Adipocyte (in vitro differentiated cells): ENCODE measurements at regions not wholly inside any gene's neighbourhood (a gene's known extent, or its start where the extent isn't known, plus 50 kb on each side); places are given as distances from the start of the nearest gene placed in this dataset.

Experiments
- DNase-seq: peaks from one replicate; pipeline ENCODE4 v3.0.0-alpha.2; 2015; ENCODE audit warnings: low read depth
- H3K27me3 ChIP-seq: replicated peaks from 2 replicates; pipeline ENCODE4 v1.7.0; 2013; ENCODE audit warnings: mild to moderate bottlenecking, low read length, moderate library complexity; ENCODE audit not compliant: control insufficient read depth, insufficient read depth
- H3K36me3 ChIP-seq: 2 replicates; pipeline ENCODE4 v1.7.0; 2013; ENCODE audit warnings: low read length, mild to moderate bottlenecking, moderate library complexity; ENCODE audit not compliant: control insufficient read depth, insufficient read depth, severe bottlenecking
- H3K4me1 ChIP-seq: 2 replicates; pipeline ENCODE4 v1.7.0; 2013; ENCODE audit warnings: mild to moderate bottlenecking, low read length, moderate library complexity; ENCODE audit not compliant: control insufficient read depth, insufficient read depth
- H3K4me3 ChIP-seq: 2 replicates; pipeline ENCODE4 v1.7.0; 2013; ENCODE audit warnings: mild to moderate bottlenecking, low read length, moderate library complexity
- H3K9ac ChIP-seq: 2 replicates; pipeline ENCODE4 v1.7.0; 2013; ENCODE audit warnings: mild to moderate bottlenecking, low read length, moderate library complexity
- H3K9me3 ChIP-seq: 2 replicates; pipeline ENCODE4 v1.7.0; 2013; ENCODE audit warnings: mild to moderate bottlenecking, low read length, moderate library complexity; ENCODE audit not compliant: control insufficient read depth

DNA sequence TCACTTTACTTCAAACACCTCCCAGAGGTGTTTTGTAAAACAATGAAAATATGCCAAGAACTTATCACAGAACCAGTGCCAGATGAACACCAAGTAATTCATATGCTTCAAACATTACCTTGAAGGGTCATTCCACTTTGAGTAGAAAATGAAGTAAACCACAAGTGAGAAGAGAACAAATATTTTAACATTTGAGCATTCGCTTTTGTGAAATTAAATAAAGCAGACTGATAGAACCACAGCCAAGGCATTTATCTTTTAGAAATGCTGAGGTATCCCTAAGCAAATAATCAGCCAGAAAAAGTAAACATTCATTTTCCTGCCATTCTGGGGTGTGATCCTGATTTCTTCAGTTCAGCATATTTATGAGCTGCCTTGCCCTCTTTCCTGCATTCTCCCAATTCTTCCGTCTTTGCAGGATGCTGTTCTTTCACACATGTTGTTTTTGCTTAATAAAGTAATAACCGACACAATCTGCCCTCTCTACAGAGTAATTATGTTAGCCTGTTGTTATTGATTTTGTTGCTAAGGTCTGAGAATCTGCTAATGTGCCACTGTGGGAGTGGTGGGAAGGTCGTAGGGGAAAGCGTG lies 235.6 kb upstream of the TGFBR2 start:
- Histone ChIP-seq H3K4me3 (no peak overlapping the region), H3K9me3 (no peaks in the 10 kb centered on the region), H3K4me1 (peaks cover 23% of the 10 kb centered on the region), H3K9ac (peak overlapping the region; percentile 16), H3K27me3 (no peaks in the 10 kb centered on the region), H3K36me3 (no peaks in the 10 kb centered on the region)
- DNase-seq = peak; percentile 58

- Histone ChIP-seq H3K36me3 (no peaks in the 10 kb centered on the region), H3K27me3 (no peaks in the 10 kb centered on the region), H3K9ac (no peak overlapping the region), H3K4me1 (peaks cover 23% of the 10 kb centered on the region), H3K4me3 (no peak overlapping the region), H3K9me3 (no peaks in the 10 kb centered on the region)
- no peak for DNase-seq
Observed at GRCh38 chr3:30372837-30373236, 233.6 kb upstream of the TGFBR2 start.

DNA sequence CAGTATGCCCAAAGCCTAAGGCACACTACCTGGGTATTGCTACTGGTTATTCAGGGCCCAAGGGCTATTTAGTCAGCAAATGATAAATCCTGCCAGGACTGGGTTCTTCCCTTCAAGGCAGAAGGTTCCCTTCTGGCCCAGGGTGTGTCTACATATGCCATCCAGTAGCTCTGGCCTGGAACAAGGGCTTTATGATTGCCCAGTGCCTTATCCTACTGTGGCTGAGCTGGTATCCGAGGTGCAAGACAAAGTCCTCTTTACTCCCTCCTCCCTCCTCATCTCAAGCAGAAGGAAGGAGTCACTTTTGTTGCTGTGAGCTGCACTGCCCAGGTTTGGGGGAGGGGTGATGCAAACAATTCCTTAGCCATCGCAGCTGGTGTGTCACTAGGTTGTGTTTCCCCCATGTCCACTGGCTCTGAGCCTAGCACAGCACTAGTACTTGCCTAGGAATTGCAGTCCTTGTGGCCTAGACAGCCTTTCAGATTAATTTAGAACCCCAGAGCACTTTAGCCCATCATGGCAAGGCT lies 221.8 kb upstream of the TGFBR2 start:
- Histone ChIP-seq H3K4me1 (no peaks in the 10 kb centered on the region), H3K4me3 (no peak overlapping the region), H3K27me3 (no peaks in the 10 kb centered on the region), H3K9ac (no peak overlapping the region), H3K36me3 (no peaks in the 10 kb centered on the region), H3K9me3 (no peaks in the 10 kb centered on the region)
- DNase-seq = no peak

- Histone ChIP-seq H3K36me3 (no peaks in the 10 kb centered on the region), H3K9me3 (no peaks in the 10 kb centered on the region), H3K4me3 (no peak overlapping the region), H3K4me1 (no peaks in the 10 kb centered on the region), H3K27me3 (no peaks in the 10 kb centered on the region), H3K9ac (no peak overlapping the region)
- no peak for DNase-seq
Observed at GRCh38 chr3:30393079-30393478, 213.3 kb upstream of the TGFBR2 start.

GRCh38 chr3:30397030-30397429 lies 209.4 kb upstream of the TGFBR2 start:
- Histone ChIP-seq H3K27me3 (no peaks in the 10 kb centered on the region), H3K4me3 (no peak overlapping the region), H3K36me3 (no peaks in the 10 kb centered on the region), H3K9me3 (no peaks in the 10 kb centered on the region), H3K9ac (no peak overlapping the region), H3K4me1 (no peaks in the 10 kb centered on the region)
- DNase-seq = no peak

DNA sequence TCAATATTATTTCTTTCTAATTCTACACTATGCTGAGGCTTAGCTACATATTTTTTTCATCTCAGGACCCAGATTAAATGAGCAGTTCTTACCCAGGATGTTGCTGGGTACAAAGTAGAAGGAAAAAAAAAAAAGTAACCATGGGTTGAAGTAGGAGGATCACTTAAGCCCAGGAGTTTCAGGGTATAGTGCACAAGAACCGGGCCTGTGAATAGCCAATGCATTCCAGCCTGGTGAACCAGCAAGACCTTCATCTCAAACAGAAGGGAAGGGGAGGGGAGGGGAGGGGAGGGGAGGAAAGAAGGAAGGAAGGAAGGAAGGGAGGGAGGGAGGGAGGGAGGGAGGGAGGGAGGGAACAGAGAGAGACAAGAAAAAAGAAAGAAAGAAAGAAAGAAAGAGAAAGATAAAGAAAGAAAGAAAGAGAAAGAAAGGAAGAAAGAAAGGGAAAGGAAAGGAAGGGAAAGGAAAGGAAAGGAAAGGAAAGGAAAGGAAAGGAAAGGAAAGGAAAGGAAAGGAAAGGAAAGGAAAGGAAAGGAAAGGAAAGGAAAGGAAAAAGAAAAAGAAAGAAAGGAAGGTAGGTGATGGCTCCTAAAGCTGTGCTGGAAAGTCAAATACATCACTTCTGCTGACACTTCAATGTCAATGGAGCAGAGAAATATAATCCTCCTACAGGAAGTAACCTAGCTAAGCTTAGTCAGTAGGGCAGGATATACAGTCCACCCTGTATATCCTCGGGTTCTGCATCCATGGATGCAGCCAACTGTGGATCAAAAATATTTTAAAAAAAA lies 206.8 kb upstream of the TGFBR2 start:
- no peak for DNase-seq
- no peak overlapping the region for H3K9ac ChIP-seq
- no peak overlapping the region for H3K4me3 ChIP-seq
- H3K9me3 ChIP-seq = no peaks in the 10 kb centered on the region
- peaks cover 3% of the 10 kb centered on the region for H3K4me1 ChIP-seq
- no peaks in the 10 kb centered on the region for H3K36me3 ChIP-seq
- H3K27me3 ChIP-seq = no peaks in the 10 kb centered on the region

DNA sequence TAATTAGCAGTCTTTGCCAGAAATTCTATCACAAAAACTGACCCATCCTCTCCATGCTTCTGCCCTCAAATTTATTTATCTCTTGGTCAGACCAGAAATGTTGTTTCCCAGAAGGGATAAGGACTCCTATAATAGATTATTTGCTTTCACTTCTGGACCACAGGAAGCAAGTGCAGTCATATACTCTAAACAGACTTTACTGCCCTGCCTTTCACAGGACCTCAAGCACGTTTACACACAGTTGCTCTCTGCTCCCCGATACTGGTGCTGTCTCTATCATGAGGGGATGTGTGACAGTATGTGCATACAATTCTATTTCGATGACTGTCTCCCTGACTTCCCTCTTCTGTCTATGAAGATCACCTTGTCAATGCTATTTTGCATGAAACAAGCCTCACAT lies 205.5 kb upstream of the TGFBR2 start:
- Histone ChIP-seq H3K4me1 (peaks cover 3% of the 10 kb centered on the region), H3K27me3 (no peaks in the 10 kb centered on the region), H3K9me3 (no peaks in the 10 kb centered on the region), H3K9ac (no peak overlapping the region), H3K36me3 (no peaks in the 10 kb centered on the region), H3K4me3 (no peak overlapping the region)
- no peak for DNase-seq

DNA sequence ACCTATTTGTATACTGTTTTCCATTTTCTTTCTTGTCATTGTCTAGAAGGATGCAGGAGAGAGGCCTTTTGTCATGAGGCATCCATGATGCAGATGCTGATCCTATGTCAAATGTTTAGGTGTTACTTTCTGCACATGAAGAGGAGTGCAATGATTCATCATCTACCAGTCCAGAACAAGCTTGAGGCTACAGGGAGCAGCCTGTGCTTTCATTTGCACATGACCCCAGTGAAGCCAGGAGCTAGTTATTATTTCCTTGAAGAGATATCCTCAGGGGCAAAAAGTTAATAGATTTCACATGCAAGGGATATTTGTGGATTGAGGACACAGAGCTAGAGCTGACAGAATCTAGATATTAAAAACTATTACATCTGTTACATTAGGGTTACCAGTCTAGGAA lies 204.4 kb upstream of the TGFBR2 start:
- H3K4me3 ChIP-seq = no peak overlapping the region
- H3K36me3 ChIP-seq = no peaks in the 10 kb centered on the region
- peak; percentile 28 for DNase-seq
- peaks cover 3% of the 10 kb centered on the region for H3K4me1 ChIP-seq
- H3K9me3 ChIP-seq = no peaks in the 10 kb centered on the region
- no peak overlapping the region for H3K9ac ChIP-seq
- no peaks in the 10 kb centered on the region for H3K27me3 ChIP-seq

DNA sequence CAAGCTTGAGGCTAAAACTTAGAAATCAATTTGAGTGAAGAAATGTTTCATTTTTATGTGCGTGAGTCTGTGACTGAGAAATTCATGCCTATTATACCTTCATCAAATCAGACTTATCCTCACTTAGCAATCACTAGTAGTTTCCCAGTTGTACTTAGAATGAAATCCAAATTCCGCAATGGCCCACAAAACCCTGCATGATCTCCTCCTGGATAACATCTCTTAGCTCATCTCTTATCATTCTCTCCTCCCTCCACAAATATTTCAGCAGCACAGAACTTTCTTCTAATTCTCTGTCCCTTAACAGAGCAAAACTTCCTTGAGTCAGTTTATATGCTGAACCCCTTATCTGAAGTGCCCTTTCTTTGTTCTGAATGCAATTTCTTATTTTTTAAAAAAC lies 198.8 kb upstream of the TGFBR2 start:
- Histone ChIP-seq H3K9me3 (no peaks in the 10 kb centered on the region), H3K27me3 (no peaks in the 10 kb centered on the region), H3K4me3 (no peak overlapping the region), H3K36me3 (no peaks in the 10 kb centered on the region), H3K9ac (no peak overlapping the region), H3K4me1 (no peaks in the 10 kb centered on the region)
- DNase-seq = no peak

DNA sequence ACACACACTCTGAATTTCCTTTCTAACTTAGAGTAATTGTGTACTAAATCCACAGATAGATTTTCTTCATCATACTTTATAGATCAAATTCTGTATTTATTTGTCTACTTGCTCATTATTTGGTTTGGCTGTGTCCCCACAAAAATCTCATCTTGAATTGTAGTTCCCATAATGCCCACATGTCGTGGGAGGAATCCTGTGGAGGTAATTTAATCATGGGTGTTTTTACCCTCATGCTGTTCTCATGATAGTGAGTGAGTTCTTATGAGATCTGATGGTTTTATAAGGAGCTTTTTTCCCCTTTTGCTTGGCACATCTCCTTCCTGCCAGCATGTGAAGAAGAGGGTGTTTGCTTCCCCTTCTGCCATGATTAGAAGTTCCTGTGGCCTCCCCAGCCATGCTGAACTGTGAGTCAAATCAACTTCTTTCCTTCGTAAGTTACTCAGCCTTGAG lies 198.3 kb upstream of the TGFBR2 start:
- DNase-seq = no peak
- Histone ChIP-seq H3K27me3 (no peaks in the 10 kb centered on the region), H3K36me3 (no peaks in the 10 kb centered on the region), H3K9me3 (no peaks in the 10 kb centered on the region), H3K9ac (no peak overlapping the region), H3K4me1 (no peaks in the 10 kb centered on the region), H3K4me3 (no peak overlapping the region)

GRCh38 chr3:30418443-30418842 lies 188.0 kb upstream of the TGFBR2 start:
- Histone ChIP-seq H3K4me3 (no peak overlapping the region), H3K36me3 (no peaks in the 10 kb centered on the region), H3K4me1 (peaks cover 30% of the 10 kb centered on the region), H3K9ac (no peak overlapping the region), H3K9me3 (no peaks in the 10 kb centered on the region), H3K27me3 (no peaks in the 10 kb centered on the region)
- DNase-seq = peak; percentile 48
